Tongue (tissue), 1 donor: ENCODE measurements at regions not wholly inside any gene's neighbourhood (a gene's known extent, or its start where the extent isn't known, plus 50 kb on each side); places are given as distances from the start of the nearest gene placed in this dataset.
"Not testable (repeated sequence)": the region's sequence is repeated elsewhere in the genome, so short reads cannot be mapped to it uniquely, and the experiment has no call there.

Experiments used
- DNase-seq: peaks from one replicate; pipeline ENCODE4 v3.0.0-alpha.2; 2015

GRCh38 chr2:226578879-226579278 is 220.7 kb downstream of the IRS1 start:
- DNase-seq, result no peak

GRCh38 chr2:226578373-226578772 is 221.2 kb downstream of the IRS1 start:
- DNase-seq, result no peak

- no peak for DNase-seq
These were observed 223.7 kb downstream of the IRS1 start for GRCh38 chr2:226575928-226576327.

GRCh38 chr2:226573158-226573557 is 226.5 kb downstream of the IRS1 start:
- DNase-seq, result no peak

- no peak for DNase-seq
These were observed 235.0 kb downstream of the IRS1 start for GRCh38 chr2:226564667-226565066.

- no peak for DNase-seq
These were observed 237.7 kb downstream of the IRS1 start for GRCh38 chr2:226561962-226562361.

GRCh38 chr2:226560325-226560724 is 239.3 kb downstream of the IRS1 start:
- no peak for DNase-seq

GRCh38 chr2:226559536-226559935 is 240.1 kb downstream of the IRS1 start:
- no peak for DNase-seq

- DNase-seq, result no peak
These were observed 241.2 kb downstream of the IRS1 start for GRCh38 chr2:226558418-226558817.

- no peak for DNase-seq
These were observed 243.6 kb downstream of the IRS1 start for GRCh38 chr2:226556050-226556449.

- no peak for DNase-seq
These were observed 244.9 kb downstream of the IRS1 start for GRCh38 chr2:226554701-226555100.

GRCh38 chr2:226553333-226553732 is 246.3 kb downstream of the IRS1 start:
- DNase-seq, result no peak

GRCh38 chr2:226552571-226553285 is 246.9 kb downstream of the IRS1 start:
- peak; percentile 2 for DNase-seq

GRCh38 chr2:226551522-226552250 is 247.9 kb downstream of the IRS1 start:
- no peak for DNase-seq

- DNase-seq, result no peak
These were observed 248.8 kb downstream of the IRS1 start for GRCh38 chr2:226550801-226551200.

- DNase-seq, result no peak
These were observed 250.9 kb downstream of the IRS1 start for GRCh38 chr2:226548732-226549131.

- no peak for DNase-seq
These were observed 254.9 kb downstream of the IRS1 start for GRCh38 chr2:226544596-226545210.

GRCh38 chr2:226540204-226540994 is 259.2 kb downstream of the IRS1 start:
- no peak for DNase-seq

- no peak for DNase-seq
These were observed 263.2 kb downstream of the IRS1 start for GRCh38 chr2:226536410-226536809.

GRCh38 chr2:226532976-226533375 is 266.6 kb downstream of the IRS1 start:
- DNase-seq, result not testable (repeated sequence)

GRCh38 chr2:226531061-226531810 is 268.4 kb downstream of the IRS1 start:
- DNase-seq, result no peak

GRCh38 chr2:226529556-226529955 is 270.1 kb downstream of the IRS1 start:
- no peak for DNase-seq
